Trophoblast cell (in vitro differentiated cells and primary cell): ENCODE measurements at regions not wholly inside any gene's neighbourhood (a gene's known extent, or its start where the extent isn't known, plus 50 kb on each side); places are given as distances from the start of the nearest gene placed in this dataset.

Experiments
- DNase-seq, 2 donors: peaks; one replicate each; pipeline ENCODE4 v3.0.0-alpha.2; 2016
- H2AFZ ChIP-seq: 2 replicates; pipeline ENCODE4 v1.6.1; 2013; ENCODE audit warnings: low read length, moderate library complexity, mild to moderate bottlenecking; ENCODE audit not compliant: insufficient read depth, poor library complexity
- H2AK5ac ChIP-seq: 2 replicates; pipeline ENCODE4 v1.6.1; 2013; ENCODE audit warnings: mild to moderate bottlenecking, low read length
- H2BK120ac ChIP-seq: 2 replicates; pipeline ENCODE4 v1.6.1; 2013; ENCODE audit warnings: low read length, mild to moderate bottlenecking, moderate library complexity; ENCODE audit not compliant: insufficient read depth, poor library complexity
- H2BK12ac ChIP-seq: 2 replicates; pipeline ENCODE4 v1.6.1; 2013; ENCODE audit warnings: mild to moderate bottlenecking, low read length, moderate library complexity
- H2BK5ac ChIP-seq: 2 replicates; pipeline ENCODE4 v1.6.1; 2013; ENCODE audit warnings: low read length, low read depth, moderate library complexity, mild to moderate bottlenecking; ENCODE audit not compliant: poor library complexity
- H3K14ac ChIP-seq: 2 replicates; pipeline ENCODE4 v1.6.1; 2013; ENCODE audit warnings: mild to moderate bottlenecking, low read length
- H3K18ac ChIP-seq: 2 replicates; pipeline ENCODE4 v1.6.1; 2013; ENCODE audit warnings: mild to moderate bottlenecking, low read length
- H3K23ac ChIP-seq: 2 replicates; pipeline ENCODE4 v1.6.1; 2013; ENCODE audit warnings: low read length
- H3K27ac ChIP-seq: 2 replicates; pipeline ENCODE4 v1.5.1; 2013; ENCODE audit warnings: low read depth, mild to moderate bottlenecking, inconsistent platforms, low read length, moderate library complexity
- H3K27me3 ChIP-seq: 2 replicates; pipeline ENCODE4 v1.6.1; 2013; ENCODE audit warnings: inconsistent platforms, mild to moderate bottlenecking, low read length, moderate library complexity; ENCODE audit not compliant: insufficient read depth
- H3K36me3 ChIP-seq, 2 experiments: 1 replicate in 1 of 2; 2 replicates in 1 of 2; pipeline ENCODE4 v1.6.1; 2013; ENCODE audit warnings: low read length in 2 of 2, mild to moderate bottlenecking in 2 of 2, moderate library complexity in 1 of 2; ENCODE audit not compliant: insufficient read depth in 2 of 2, control insufficient read depth in 1 of 2
- H3K4ac ChIP-seq: 2 replicates; pipeline ENCODE4 v1.6.1; 2013; ENCODE audit warnings: low read depth, mild to moderate bottlenecking, low read length, moderate library complexity
- H3K4me1 ChIP-seq, 2 experiments: 1 replicate in 1 of 2; 2 replicates in 1 of 2; pipeline ENCODE4 v1.6.1; 2013; ENCODE audit warnings: low read length in 2 of 2, mild to moderate bottlenecking in 2 of 2, moderate library complexity in 1 of 2; ENCODE audit not compliant: insufficient read depth in 2 of 2, control insufficient read depth in 1 of 2
- H3K4me2 ChIP-seq: 2 replicates; pipeline ENCODE4 v1.6.1; 2013; ENCODE audit warnings: inconsistent platforms, mild to moderate bottlenecking, low read length, moderate library complexity
- H3K4me3 ChIP-seq: 2 replicates; pipeline ENCODE4 v1.5.1; 2013; ENCODE audit warnings: mild to moderate bottlenecking, low read depth, low read length, inconsistent platforms
- H3K79me1 ChIP-seq: one replicate; pipeline ENCODE4 v1.6.1; 2013; ENCODE audit warnings: low read length
- H3K79me2 ChIP-seq: 2 replicates; pipeline ENCODE4 v1.6.1; 2013; ENCODE audit warnings: low read length, mild to moderate bottlenecking; ENCODE audit not compliant: control insufficient read depth, insufficient read depth, poor library complexity
- H3K9ac ChIP-seq: 2 replicates; pipeline ENCODE4 v1.6.1; 2013; ENCODE audit warnings: mild to moderate bottlenecking, low read length
- H3K9me3 ChIP-seq: 2 replicates; pipeline ENCODE4 v1.6.1; 2013; ENCODE audit warnings: low read depth, mild to moderate bottlenecking, control low read depth, inconsistent platforms, low read length; ENCODE audit not compliant: insufficient read depth
- H4K12ac ChIP-seq: 2 replicates; pipeline ENCODE4 v1.6.1; 2013; ENCODE audit warnings: low read depth, mild to moderate bottlenecking, low read length, moderate library complexity
- H4K8ac ChIP-seq: 2 replicates; pipeline ENCODE4 v1.6.1; 2013; ENCODE audit warnings: low read depth, mild to moderate bottlenecking, low read length, moderate library complexity
- H4K91ac ChIP-seq: one replicate; pipeline ENCODE4 v1.6.1; 2013; ENCODE audit warnings: low read depth, mild to moderate bottlenecking, low read length, moderate library complexity
- WGBS: extraction: QIAGEN DNeasy Blood & Tissue Kit; methylation state at CpG from one replicate; pipeline ENCODE4 v1.1.7; 2013; ENCODE audit warnings: missing lambda C conversion rate; ENCODE audit not compliant: insufficient read length, insufficient coverage; ENCODE audit errors: extremely low coverage; 5-methylcytosine and 5-hydroxymethylcytosine counted together

- no peak overlapping the region for H4K8ac ChIP-seq
- H2BK5ac ChIP-seq: no peak overlapping the region
- H2BK12ac ChIP-seq: no peak overlapping the region
- no peak for DNase-seq
- no peak overlapping the region for H4K12ac ChIP-seq
- no peak overlapping the region for H3K27ac ChIP-seq
- H3K4ac ChIP-seq: no peak overlapping the region
- no peak overlapping the region for H4K91ac ChIP-seq
- no peak overlapping the region for H2AFZ ChIP-seq
- H3K36me3 ChIP-seq: no peaks in the 10 kb centered on the region
- H3K27me3 ChIP-seq: no peaks in the 10 kb centered on the region
- no peaks in the 10 kb centered on the region for H3K79me1 ChIP-seq
- no peak overlapping the region for H2BK120ac ChIP-seq
- WGBS: no CpG with 5 or more reads among the region's 6 CpGs
- no peak overlapping the region for H3K23ac ChIP-seq
- H3K9me3 ChIP-seq: no peaks in the 10 kb centered on the region
- no peak overlapping the region for H3K4me2 ChIP-seq
- H3K9ac ChIP-seq: no peak overlapping the region
- H3K18ac ChIP-seq: no peak overlapping the region
- no peak overlapping the region for H3K14ac ChIP-seq
- H3K79me2 ChIP-seq: no peaks in the 10 kb centered on the region
- H2AK5ac ChIP-seq: no peak overlapping the region
- no peaks in the 10 kb centered on the region for H3K4me1 ChIP-seq
- H3K4me3 ChIP-seq: no peak overlapping the region
Measured at GRCh38 chr4:187181054-187181453, 457.4 kb upstream of the FAT1 start.

- no peak overlapping the region for H2BK120ac ChIP-seq
- no peak overlapping the region for H3K9ac ChIP-seq
- H3K27me3 ChIP-seq: no peaks in the 10 kb centered on the region
- no peak overlapping the region for H2BK12ac ChIP-seq
- H3K4ac ChIP-seq: no peak overlapping the region
- H3K36me3 ChIP-seq: no peaks in the 10 kb centered on the region
- no peaks in the 10 kb centered on the region for H3K79me1 ChIP-seq
- no peak overlapping the region for H3K27ac ChIP-seq
- no peaks in the 10 kb centered on the region for H3K79me2 ChIP-seq
- no peak overlapping the region for H4K8ac ChIP-seq
- H3K23ac ChIP-seq: no peak overlapping the region
- no peak overlapping the region for H2AK5ac ChIP-seq
- H4K12ac ChIP-seq: no peak overlapping the region
- H3K4me1 ChIP-seq: no peaks in the 10 kb centered on the region
- H3K4me2 ChIP-seq: no peak overlapping the region
- H2AFZ ChIP-seq: no peak overlapping the region
- H3K14ac ChIP-seq: no peak overlapping the region
- no peak overlapping the region for H3K4me3 ChIP-seq
- H2BK5ac ChIP-seq: no peak overlapping the region
- no peak overlapping the region for H4K91ac ChIP-seq
- DNase-seq: no peak
- H3K9me3 ChIP-seq: no peaks in the 10 kb centered on the region
- H3K18ac ChIP-seq: no peak overlapping the region
- WGBS: no CpG with 5 or more reads among the region's 9 CpGs
Measured at GRCh38 chr4:187183346-187183745, 459.7 kb upstream of the FAT1 start.

GRCh38 chr4:187183826-187184225 lies 460.2 kb upstream of the FAT1 start:
- H4K91ac ChIP-seq: no peak overlapping the region
- no peak overlapping the region for H3K14ac ChIP-seq
- DNase-seq: no peak
- no peak overlapping the region for H4K8ac ChIP-seq
- no peak overlapping the region for H2BK12ac ChIP-seq
- no peak overlapping the region for H4K12ac ChIP-seq
- no peak overlapping the region for H3K18ac ChIP-seq
- H2AFZ ChIP-seq: no peak overlapping the region
- H3K23ac ChIP-seq: no peak overlapping the region
- H3K79me1 ChIP-seq: no peaks in the 10 kb centered on the region
- no peak overlapping the region for H2BK5ac ChIP-seq
- no peaks in the 10 kb centered on the region for H3K27me3 ChIP-seq
- H3K4ac ChIP-seq: no peak overlapping the region
- H2BK120ac ChIP-seq: no peak overlapping the region
- no peak overlapping the region for H3K4me2 ChIP-seq
- H2AK5ac ChIP-seq: no peak overlapping the region
- no peak overlapping the region for H3K27ac ChIP-seq
- no peak overlapping the region for H3K4me3 ChIP-seq
- H3K36me3 ChIP-seq: no peaks in the 10 kb centered on the region
- H3K4me1 ChIP-seq: no peaks in the 10 kb centered on the region
- no CpG with 5 or more reads among the region's 2 CpGs for WGBS
- no peak overlapping the region for H3K9ac ChIP-seq
- H3K79me2 ChIP-seq: no peaks in the 10 kb centered on the region
- no peaks in the 10 kb centered on the region for H3K9me3 ChIP-seq

- Histone ChIP-seq H3K79me1 (no peaks in the 10 kb centered on the region), H3K4me3 (no peak overlapping the region), H2BK120ac (no peak overlapping the region), H3K9me3 (no peaks in the 10 kb centered on the region), H4K12ac (no peak overlapping the region), H4K8ac (no peak overlapping the region), H3K79me2 (no peaks in the 10 kb centered on the region), H3K18ac (no peak overlapping the region), H3K9ac (no peak overlapping the region), H3K4me2 (no peak overlapping the region), H2AFZ (no peak overlapping the region), H3K27me3 (no peaks in the 10 kb centered on the region), H2BK12ac (no peak overlapping the region), H3K23ac (no peak overlapping the region), H2BK5ac (no peak overlapping the region), H2AK5ac (no peak overlapping the region), H3K4me1 (no peaks in the 10 kb centered on the region), H3K4ac (no peak overlapping the region), H4K91ac (no peak overlapping the region), H3K14ac (no peak overlapping the region), H3K36me3 (no peaks in the 10 kb centered on the region), H3K27ac (no peak overlapping the region)
- no peak for DNase-seq
- WGBS: no CpG with 5 or more reads among the region's 6 CpGs
Measured at GRCh38 chr4:187184508-187184907, 460.9 kb upstream of the FAT1 start.
